Femur (tissue), 1 donor: ENCODE measurements at regions not wholly inside any gene's neighbourhood (a gene's known extent, or its start where the extent isn't known, plus 50 kb on each side); places are given as distances from the start of the nearest gene placed in this dataset.
"Not testable (repeated sequence)": the region's sequence is repeated elsewhere in the genome, so short reads cannot be mapped to it uniquely, and the experiment has no call there.

Experiments
- DNase-seq: peaks from one replicate; pipeline ENCODE4 v3.0.0-alpha.2; 2017

- no peak for DNase-seq
Observed at GRCh38 chr2:176777262-176777661, 435.3 kb upstream of the HNRNPA3 start.

GRCh38 chr2:176779917-176780316, 432.7 kb upstream of the HNRNPA3 start:
- DNase-seq, result no peak

- DNase-seq, result no peak
Observed at GRCh38 chr2:176780348-176780747, 432.2 kb upstream of the HNRNPA3 start.

DNA sequence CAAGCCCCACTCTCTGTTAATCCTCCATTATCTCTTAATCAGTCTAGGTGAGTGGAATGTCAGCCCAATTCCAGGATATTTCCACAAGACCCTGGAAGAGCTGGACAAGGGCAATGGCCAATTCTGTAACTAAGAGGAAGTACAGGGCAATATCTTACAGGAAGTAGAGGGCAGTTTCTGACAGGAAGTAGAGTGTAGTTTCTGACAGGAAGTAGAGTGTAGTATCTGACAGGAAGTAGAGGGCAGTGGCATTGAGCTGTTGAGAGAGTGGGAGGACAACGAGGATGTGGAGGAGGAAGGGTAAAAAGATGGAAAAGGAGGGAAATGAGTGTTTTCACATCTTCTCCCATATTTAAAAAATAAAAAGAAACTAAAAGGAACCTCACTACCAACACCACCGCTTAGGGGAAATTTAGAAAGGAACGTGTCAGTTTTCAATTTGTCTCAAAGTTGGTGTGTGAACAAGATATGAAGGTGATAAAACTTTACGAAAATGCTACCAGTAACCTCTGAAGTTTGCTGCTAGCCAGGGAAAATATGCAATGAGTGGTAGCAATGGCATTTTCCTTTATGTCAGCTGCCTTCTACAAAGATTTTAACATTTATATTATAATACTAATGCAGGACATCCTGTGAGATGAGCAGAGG, 430.9 kb upstream of the HNRNPA3 start:
- DNase-seq, result no peak

DNA sequence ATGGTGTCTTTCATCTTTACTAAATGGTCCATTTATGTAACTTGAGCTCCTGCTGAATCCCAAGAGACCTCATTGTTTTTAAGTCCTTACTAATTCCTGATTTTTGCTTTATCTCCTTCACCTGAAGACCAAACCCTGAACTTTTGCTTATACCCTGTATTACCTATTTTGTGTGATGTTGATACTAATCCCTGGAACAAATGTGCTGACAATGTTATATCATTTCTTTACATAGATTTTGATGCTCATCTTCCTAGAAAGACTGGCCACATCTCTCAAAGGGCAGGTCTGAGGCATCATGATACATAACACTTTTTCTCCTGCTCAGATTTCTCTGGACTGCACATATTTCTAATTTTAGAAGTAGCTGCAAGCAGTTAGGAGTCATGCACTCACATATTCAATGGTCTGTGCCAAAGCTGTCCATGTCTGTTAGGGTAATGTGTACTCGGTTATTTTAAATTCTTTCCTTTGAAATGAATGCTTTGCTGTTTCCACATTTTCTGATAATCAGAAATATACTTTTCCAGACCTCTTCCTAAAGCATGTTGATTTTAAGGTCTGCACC, 427.9 kb upstream of the HNRNPA3 start:
- DNase-seq, result no peak

DNA sequence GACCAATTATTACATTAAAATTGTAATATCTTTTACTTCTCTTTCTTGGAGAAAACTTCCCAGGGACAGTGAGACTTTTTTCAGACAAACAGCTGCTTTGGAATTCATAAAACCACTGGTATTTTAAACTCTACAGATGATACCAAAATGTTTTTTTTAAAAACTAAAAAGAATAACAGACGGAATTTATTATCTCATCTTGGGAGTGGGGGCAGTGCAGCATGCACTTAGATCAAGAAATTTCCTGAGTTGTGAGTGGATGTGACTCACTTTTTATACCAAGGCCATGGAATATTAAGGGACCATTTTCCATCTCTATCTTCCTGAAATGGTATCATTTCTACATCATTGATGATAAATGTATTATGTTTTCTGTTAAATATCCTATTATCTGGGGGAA, 422.8 kb upstream of the HNRNPA3 start:
- no peak for DNase-seq

- no peak for DNase-seq
Observed at GRCh38 chr2:176790468-176790867, 422.1 kb upstream of the HNRNPA3 start.

GRCh38 chr2:176793792-176794191, 418.8 kb upstream of the HNRNPA3 start:
- DNase-seq, result no peak

DNA sequence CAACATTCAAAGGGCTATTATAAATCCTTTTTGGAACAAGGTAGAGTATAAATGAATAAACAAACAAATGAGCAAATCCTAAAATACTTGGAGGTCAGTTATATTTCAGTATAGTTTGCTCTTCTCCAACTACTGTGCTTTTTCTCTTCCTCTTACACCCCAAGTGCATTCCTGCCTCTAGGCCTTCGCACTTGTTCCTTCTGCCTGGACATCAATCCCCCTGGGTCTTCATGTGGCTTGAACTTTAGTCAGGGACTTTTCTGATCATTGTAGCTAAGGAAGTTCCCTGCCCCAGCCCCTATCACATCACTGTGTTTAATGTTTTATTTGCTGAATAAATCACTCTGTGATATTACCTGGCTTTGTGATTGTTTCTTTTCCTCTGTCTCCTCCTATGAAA, 418.2 kb upstream of the HNRNPA3 start:
- no peak for DNase-seq

GRCh38 chr2:176795823-176796222, 416.8 kb upstream of the HNRNPA3 start:
- no peak for DNase-seq

GRCh38 chr2:176796677-176797076, 415.9 kb upstream of the HNRNPA3 start:
- DNase-seq, result not testable (repeated sequence)

- no peak for DNase-seq
Observed at GRCh38 chr2:176804392-176804791, 408.2 kb upstream of the HNRNPA3 start.

DNA sequence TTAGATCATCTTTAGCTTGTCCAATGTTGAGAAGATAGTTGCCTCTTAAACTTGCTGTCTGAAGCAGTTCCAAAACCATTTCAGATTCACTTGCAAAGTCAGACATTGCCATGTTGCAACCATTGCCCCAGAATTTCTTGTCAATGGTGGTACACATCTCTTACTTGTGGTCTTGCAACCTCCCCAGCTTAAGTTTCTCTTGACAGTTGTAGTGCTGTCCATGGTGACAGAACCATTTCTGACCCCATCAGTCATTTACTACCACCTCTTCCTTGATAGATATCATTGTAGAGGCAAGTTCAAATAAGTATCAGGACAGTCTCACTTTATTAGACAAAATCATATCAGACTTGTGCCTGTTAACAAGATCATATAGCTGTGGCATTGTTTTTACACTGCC, 407.2 kb upstream of the HNRNPA3 start:
- no peak for DNase-seq

- DNase-seq, result no peak
Observed at GRCh38 chr2:176812246-176812775, 400.3 kb upstream of the HNRNPA3 start.

GRCh38 chr2:176813156-176813555, 399.4 kb upstream of the HNRNPA3 start:
- DNase-seq, result no peak

DNA sequence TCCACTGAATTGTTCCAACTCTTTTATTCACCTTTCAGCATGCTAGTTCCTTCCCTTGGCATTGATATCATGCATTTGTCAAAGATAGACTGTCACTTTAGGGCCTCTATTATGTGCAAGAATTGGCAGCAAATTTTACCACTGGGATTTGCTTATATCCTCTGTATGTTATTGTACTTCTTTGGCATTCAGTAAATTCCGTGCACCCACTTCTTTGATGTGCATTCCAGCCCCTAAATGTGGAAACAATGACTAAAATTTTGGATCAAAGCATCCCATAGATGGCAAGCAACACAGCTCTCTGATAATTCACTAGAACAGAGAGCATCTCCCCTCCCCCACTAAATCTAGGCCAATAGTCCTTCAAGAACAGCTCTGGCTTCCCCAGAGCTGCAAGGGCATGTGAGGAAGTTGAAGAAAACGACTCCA, 399.0 kb upstream of the HNRNPA3 start:
- peak; percentile 45 for DNase-seq

GRCh38 chr2:176814274-176814673, 398.3 kb upstream of the HNRNPA3 start:
- DNase-seq, result no peak

- no peak for DNase-seq
Observed at GRCh38 chr2:176814740-176815367, 397.7 kb upstream of the HNRNPA3 start.

GRCh38 chr2:176817061-176817565, 395.5 kb upstream of the HNRNPA3 start:
- no peak for DNase-seq

- DNase-seq, result no peak
Observed at GRCh38 chr2:176818076-176818475, 394.5 kb upstream of the HNRNPA3 start.

- DNase-seq, result peak; percentile 56
Observed at GRCh38 chr2:176818617-176819016, 394.0 kb upstream of the HNRNPA3 start.

DNA sequence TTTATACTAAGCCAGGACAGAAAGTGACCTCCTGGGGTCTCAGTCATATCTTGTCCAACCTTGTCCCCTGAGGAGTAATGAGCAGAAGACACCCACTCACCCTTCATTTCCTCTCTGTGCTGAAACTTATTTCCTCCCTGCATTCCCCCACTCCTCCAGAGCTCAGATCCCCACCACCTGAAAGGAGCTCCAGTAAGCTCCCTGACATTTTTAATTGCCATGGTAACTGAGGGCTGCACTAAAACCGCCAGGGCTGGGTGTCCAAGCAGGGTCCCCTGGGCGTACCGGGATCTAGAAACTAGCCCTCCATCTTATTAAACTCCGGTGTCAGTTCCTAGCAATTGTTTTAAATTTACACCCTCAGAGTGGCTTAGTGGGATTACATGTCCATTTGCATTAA, 393.3 kb upstream of the HNRNPA3 start:
- no peak for DNase-seq

- no peak for DNase-seq
Observed at GRCh38 chr2:176820371-176820932, 392.1 kb upstream of the HNRNPA3 start.

GRCh38 chr2:176821350-176821749, 391.2 kb upstream of the HNRNPA3 start:
- no peak for DNase-seq
